PC-9 (cell line): ENCODE measurements at regions not wholly inside any gene's neighbourhood (a gene's known extent, or its start where the extent isn't known, plus 50 kb on each side); places are given as distances from the start of the nearest gene placed in this dataset.

Experiments
- CTCF ChIP-seq: fragments of 200-600 bp; sonication (generic); conservative IDR thresholded peaks from 2 replicates; pipeline ENCODE4 v1.6.1; 2017; ENCODE audit warnings: mixed run types, antibody characterized with exemption, mild to moderate bottlenecking, moderate library complexity
- EZH2 ChIP-seq: fragments of 200-600 bp; sonication (generic); IDR thresholded peaks from 2 replicates; pipeline ENCODE4 v1.8.0; 2017; ENCODE audit warnings: antibody characterized with exemption, low read depth

- TF ChIP-seq CTCF (no peak), EZH2 (no peak)
These were observed 2118.9 kb downstream of the PCDH9 start for GRCh38 chr13:65111223-65111622.
